C4-2B (cell line): ENCODE measurements at regions not wholly inside any gene's neighbourhood (a gene's known extent, or its start where the extent isn't known, plus 50 kb on each side); places are given as distances from the start of the nearest gene placed in this dataset.

Experiments used
- ZFX ChIP-seq: fragments of 450-650 bp; IDR thresholded peaks from 2 replicates; pipeline ENCODE4 v1.6.1; 2017
- TF ChIP-seq, protein P1 (sequence below): fragments of 450-650 bp; conservative IDR thresholded peaks from 2 replicates; pipeline ENCODE4 v1.5.1; 2017; ENCODE audit warnings: mild to moderate bottlenecking

- TF ChIP-seq, protein P1, sequence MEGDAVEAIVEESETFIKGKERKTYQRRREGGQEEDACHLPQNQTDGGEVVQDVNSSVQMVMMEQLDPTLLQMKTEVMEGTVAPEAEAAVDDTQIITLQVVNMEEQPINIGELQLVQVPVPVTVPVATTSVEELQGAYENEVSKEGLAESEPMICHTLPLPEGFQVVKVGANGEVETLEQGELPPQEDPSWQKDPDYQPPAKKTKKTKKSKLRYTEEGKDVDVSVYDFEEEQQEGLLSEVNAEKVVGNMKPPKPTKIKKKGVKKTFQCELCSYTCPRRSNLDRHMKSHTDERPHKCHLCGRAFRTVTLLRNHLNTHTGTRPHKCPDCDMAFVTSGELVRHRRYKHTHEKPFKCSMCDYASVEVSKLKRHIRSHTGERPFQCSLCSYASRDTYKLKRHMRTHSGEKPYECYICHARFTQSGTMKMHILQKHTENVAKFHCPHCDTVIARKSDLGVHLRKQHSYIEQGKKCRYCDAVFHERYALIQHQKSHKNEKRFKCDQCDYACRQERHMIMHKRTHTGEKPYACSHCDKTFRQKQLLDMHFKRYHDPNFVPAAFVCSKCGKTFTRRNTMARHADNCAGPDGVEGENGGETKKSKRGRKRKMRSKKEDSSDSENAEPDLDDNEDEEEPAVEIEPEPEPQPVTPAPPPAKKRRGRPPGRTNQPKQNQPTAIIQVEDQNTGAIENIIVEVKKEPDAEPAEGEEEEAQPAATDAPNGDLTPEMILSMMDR = peak; percentile 80
- TF ChIP-seq ZFX = no peak
Observed at GRCh38 chr5:113806250-113806649, 292.8 kb downstream of the YTHDC2 start.
